ENCODE measurements at regions not wholly inside any gene's neighbourhood (a gene's known extent, or its start where the extent isn't known, plus 50 kb on each side); places are given as distances from the start of the nearest gene placed in this dataset.

- no peaks in the 10 kb centered on the region for H3K9me3 ChIP-seq (ENCODE audit: insufficient read depth, low read length)
- H3K79me2 ChIP-seq (ENCODE audit: low read length) = no peaks in the 10 kb centered on the region
- H3K27me3 ChIP-seq (ENCODE audit: low read depth, low read length) = no peaks in the 10 kb centered on the region
- no peak overlapping the region for H3K4me3 ChIP-seq (ENCODE audit: low read length)
- no peaks in the 10 kb centered on the region for H3K4me1 ChIP-seq (ENCODE audit: low read length)
- no peak overlapping the region for H3K9ac ChIP-seq (ENCODE audit: low read length)
- H4K20me1 ChIP-seq (ENCODE audit: insufficient read depth, low read length) = no peaks in the 10 kb centered on the region
- TF ChIP-seq EZH2phosphoT487 (IDR thresholded peaks at IDR 0.05; ENCODE audit: low read depth) (no peak), CTCF (IDR thresholded peaks at IDR 0.05; ENCODE audit: low read depth, low read length) (no peak)
- no peaks in the 10 kb centered on the region for H3K36me3 ChIP-seq (replicated peaks; ENCODE audit: low read depth, low read length)
- no peak overlapping the region for H2AFZ ChIP-seq (ENCODE audit: low read depth, low read length)
- no peak overlapping the region for H3K27ac ChIP-seq (ENCODE audit: low read length)
- H3K4me2 ChIP-seq (ENCODE audit: low read length) = no peak overlapping the region
These were observed 94.2 kb upstream of the PHYHIPL start for GRCh38 chr10:59082249-59082648.

GRCh38 chr10:59085054-59085453 is 91.4 kb upstream of the PHYHIPL start:
- TF ChIP-seq EZH2phosphoT487 (IDR thresholded peaks at IDR 0.05; ENCODE audit: low read depth) (no peak), CTCF (IDR thresholded peaks at IDR 0.05; ENCODE audit: low read depth, low read length) (no peak)
- H3K4me1 ChIP-seq (ENCODE audit: low read length) = no peaks in the 10 kb centered on the region

GRCh38 chr10:59085711-59086502 is 90.5 kb upstream of the PHYHIPL start:
- Histone ChIP-seq H3K36me3 (replicated peaks; ENCODE audit: low read depth, low read length) (no peaks in the 10 kb centered on the region), H3K27me3 (ENCODE audit: low read depth, low read length) (no peaks in the 10 kb centered on the region), H3K79me2 (ENCODE audit: low read length) (no peaks in the 10 kb centered on the region), H3K9ac (ENCODE audit: low read length) (no peak overlapping the region), H3K4me3 (ENCODE audit: low read length) (no peak overlapping the region), H3K27ac (ENCODE audit: low read length) (no peak overlapping the region), H4K20me1 (ENCODE audit: insufficient read depth, low read length) (no peaks in the 10 kb centered on the region), H3K4me2 (ENCODE audit: low read length) (no peak overlapping the region), H2AFZ (ENCODE audit: low read depth, low read length) (no peak overlapping the region), H3K9me3 (ENCODE audit: insufficient read depth, low read length) (no peaks in the 10 kb centered on the region), H3K4me1 (ENCODE audit: low read length) (no peaks in the 10 kb centered on the region)
- TF ChIP-seq EZH2phosphoT487 (IDR thresholded peaks at IDR 0.05; ENCODE audit: low read depth) (no peak), CTCF (IDR thresholded peaks at IDR 0.05; ENCODE audit: low read depth, low read length) (no peak)

More at GRCh38 chr10:59085054-59085453, 91.4 kb upstream of the PHYHIPL start:
- Histone ChIP-seq H3K27ac (ENCODE audit: low read length) (no peak overlapping the region), H3K9ac (ENCODE audit: low read length) (no peak overlapping the region), H3K27me3 (ENCODE audit: low read depth, low read length) (no peaks in the 10 kb centered on the region), H4K20me1 (ENCODE audit: insufficient read depth, low read length) (no peaks in the 10 kb centered on the region), H3K4me3 (ENCODE audit: low read length) (no peak overlapping the region), H3K9me3 (ENCODE audit: insufficient read depth, low read length) (no peaks in the 10 kb centered on the region), H2AFZ (ENCODE audit: low read depth, low read length) (no peak overlapping the region), H3K4me2 (ENCODE audit: low read length) (no peak overlapping the region), H3K79me2 (ENCODE audit: low read length) (no peaks in the 10 kb centered on the region), H3K36me3 (replicated peaks; ENCODE audit: low read depth, low read length) (no peaks in the 10 kb centered on the region)

GRCh38 chr10:59087486-59087885 is 89.0 kb upstream of the PHYHIPL start:
- Histone ChIP-seq H3K27ac (ENCODE audit: low read length) (no peak overlapping the region), H4K20me1 (ENCODE audit: insufficient read depth, low read length) (no peaks in the 10 kb centered on the region), H3K27me3 (ENCODE audit: low read depth, low read length) (no peaks in the 10 kb centered on the region), H3K4me1 (ENCODE audit: low read length) (no peaks in the 10 kb centered on the region), H3K36me3 (replicated peaks; ENCODE audit: low read depth, low read length) (no peaks in the 10 kb centered on the region), H3K79me2 (ENCODE audit: low read length) (no peaks in the 10 kb centered on the region), H3K9ac (ENCODE audit: low read length) (no peak overlapping the region), H3K4me2 (ENCODE audit: low read length) (no peak overlapping the region), H2AFZ (ENCODE audit: low read depth, low read length) (no peak overlapping the region), H3K9me3 (ENCODE audit: insufficient read depth, low read length) (no peaks in the 10 kb centered on the region), H3K4me3 (ENCODE audit: low read length) (no peak overlapping the region)
- TF ChIP-seq CTCF (IDR thresholded peaks at IDR 0.05; ENCODE audit: low read depth, low read length) = no peak
- no peak for TF ChIP-seq EZH2phosphoT487 (IDR thresholded peaks at IDR 0.05; ENCODE audit: low read depth)

Data from OCI-LY3 (cell line).